Spleen (tissue), 11 donors: ENCODE measurements at regions not wholly inside any gene's neighbourhood (a gene's known extent, or its start where the extent isn't known, plus 50 kb on each side); places are given as distances from the start of the nearest gene placed in this dataset.
"Not testable (repeated sequence)": the region's sequence is repeated elsewhere in the genome, so short reads cannot be mapped to it uniquely, and the experiment has no call there.

Experiments used
- DNase-seq: peaks from one replicate; pipeline ENCODE4 v3.0.0-alpha.2; 2020
- H3K27ac ChIP-seq, 8 donors: fragments of 200-600 bp; sonication (generic) in 7 of 8; 1 replicate in 4 of 8; 2 replicates in 4 of 8; pipeline versions ENCODE4 v1.5.0 to v1.8.0; 2016 to 2021; ENCODE audit warnings: inconsistent platforms in 4 of 8, mild to moderate bottlenecking in 4 of 8, moderate library complexity in 1 of 8
- H3K27me3 ChIP-seq, 7 donors: fragments of 200-600 bp; sonication (generic) in 6 of 7; replicated peaks in 1 of 7; 1 replicate in 4 of 7; 2 replicates in 3 of 7; pipeline versions ENCODE4 v1.5.0 to v1.8.0; 2016 to 2021; ENCODE audit warnings: inconsistent platforms in 3 of 7, mild to moderate bottlenecking in 1 of 7
- H3K36me3 ChIP-seq, 6 donors: fragments of 200-600 bp; sonication (generic) in 5 of 6; 1 replicate in 4 of 6; 2 replicates in 2 of 6; pipeline versions ENCODE4 v1.5.0 to v1.8.0; 2016 to 2021; ENCODE audit warnings: inconsistent platforms in 2 of 6
- H3K4me1 ChIP-seq, 6 donors: fragments of 200-600 bp; sonication (generic) in 5 of 6; 1 replicate in 3 of 6; 2 replicates in 3 of 6; pipeline versions ENCODE4 v1.5.0 to v1.8.0; 2016 to 2021; ENCODE audit warnings: inconsistent platforms in 3 of 6
- H3K4me3 ChIP-seq, 8 donors: fragments of 200-600 bp; sonication (generic) in 7 of 8; 1 replicate in 4 of 8; 2 replicates in 4 of 8; pipeline versions ENCODE4 v1.5.0 to v1.8.0; 2016 to 2021; ENCODE audit warnings: inconsistent platforms in 4 of 8, mild to moderate bottlenecking in 4 of 8, moderate library complexity in 2 of 8
- H3K9me3 ChIP-seq, 8 donors: fragments of 200-600 bp; sonication (generic) in 7 of 8; 1 replicate in 4 of 8; 2 replicates in 4 of 8; pipeline versions ENCODE4 v1.5.0 to v1.8.0; 2016 to 2021; ENCODE audit warnings: inconsistent platforms in 4 of 8
- POLR2A ChIP-seq, 3 donors: fragments of 450-650 bp; IDR thresholded peaks; one replicate each; pipeline ENCODE4 v1.5.1; 2017; ENCODE audit warnings: antibody characterized with exemption in 3 of 3, mild to moderate bottlenecking in 1 of 3
- POLR2AphosphoS5 ChIP-seq, 3 donors: sonication (generic); formaldehyde crosslinking; IDR thresholded peaks; one replicate each; pipeline ENCODE4 v1.5.1; 2017; ENCODE audit warnings: antibody characterized with exemption in 3 of 3
- WGBS, 5 donors: extraction: QIAGEN DNeasy Blood & Tissue Kit in 3 of 5; methylation state at CpG; one replicate each; pipeline versions ENCODE4 v1.1.5 to v1.1.7; 2013 to 2018; 5-methylcytosine and 5-hydroxymethylcytosine counted together
- intact Hi-C: fragments of 100-400 bp; cut with DNase I; formaldehyde crosslinking; loops from one replicate; pipeline ENCODE4 v1.15.0; 2023; ENCODE audit warnings: low total_unique reads
- TF ChIP-seq, protein P1 (sequence below), 11 experiments: fragments of 200-600 bp in 7 of 11; fragments of 450-650 bp in 4 of 11; sonication (generic) in 4 of 11; IDR thresholded peaks in 8 of 11; conservative IDR thresholded peaks in 3 of 11; 1 replicate in 7 of 11; 2 replicates in 4 of 11; pipeline versions ENCODE4 v1.4.0 to v1.8.0; 2016 to 2021; ENCODE audit warnings: antibody characterized with exemption in 11 of 11, inconsistent platforms in 4 of 11, mild to moderate bottlenecking in 1 of 11
- donor health status: healthy with polysubstance abuse.
- donor health status: DM: no; HTN: no; CAD: no; lungs with moderate emphysema.
- donor health status: DM: no; HTN: no; CAD: no.
- donor health status: Bipolar disorder and iron deficiency.
- donor health status: healthy.
- donor health status: DM: no; HTN: no; CAD: no.
- donor health status: DM: yes; HTN: yes; CAD: no.

DNA sequence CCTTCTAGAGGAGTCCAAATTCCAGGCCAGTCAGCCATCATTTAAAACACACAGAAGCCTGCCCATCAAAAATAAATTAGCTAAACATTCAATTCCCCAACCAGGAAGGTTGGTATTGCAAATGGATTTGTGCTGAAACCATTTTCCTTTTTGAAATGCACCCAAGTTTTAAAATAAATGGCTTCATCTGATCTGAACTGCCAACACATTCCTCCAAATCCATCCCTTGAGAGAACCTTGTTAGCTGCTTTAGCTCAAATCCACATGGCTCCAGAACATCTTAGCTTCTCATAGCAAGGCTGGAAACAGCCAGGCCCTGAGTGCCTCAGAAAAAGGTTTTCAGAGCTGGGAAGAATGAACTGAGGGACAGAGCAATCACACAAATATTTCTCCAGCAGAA is 306.3 kb downstream of the FZD1 start:
- Histone ChIP-seq H3K4me1 (no peaks in the 10 kb centered on the region), H3K4me3 (no peak overlapping the region), H3K27ac (no peak overlapping the region), H3K9me3 (peaks cover 0 to 6% (median 0%) of the 10 kb centered on the region in 8 donors), H3K27me3 (no peaks in the 10 kb centered on the region), H3K36me3 (no peaks in the 10 kb centered on the region)
- no peak for DNase-seq
- intact Hi-C loops, result no loop called here
- TF ChIP-seq POLR2AphosphoS5 (IDR thresholded peaks at IDR 0.05), result no peak
- TF ChIP-seq, protein P1, sequence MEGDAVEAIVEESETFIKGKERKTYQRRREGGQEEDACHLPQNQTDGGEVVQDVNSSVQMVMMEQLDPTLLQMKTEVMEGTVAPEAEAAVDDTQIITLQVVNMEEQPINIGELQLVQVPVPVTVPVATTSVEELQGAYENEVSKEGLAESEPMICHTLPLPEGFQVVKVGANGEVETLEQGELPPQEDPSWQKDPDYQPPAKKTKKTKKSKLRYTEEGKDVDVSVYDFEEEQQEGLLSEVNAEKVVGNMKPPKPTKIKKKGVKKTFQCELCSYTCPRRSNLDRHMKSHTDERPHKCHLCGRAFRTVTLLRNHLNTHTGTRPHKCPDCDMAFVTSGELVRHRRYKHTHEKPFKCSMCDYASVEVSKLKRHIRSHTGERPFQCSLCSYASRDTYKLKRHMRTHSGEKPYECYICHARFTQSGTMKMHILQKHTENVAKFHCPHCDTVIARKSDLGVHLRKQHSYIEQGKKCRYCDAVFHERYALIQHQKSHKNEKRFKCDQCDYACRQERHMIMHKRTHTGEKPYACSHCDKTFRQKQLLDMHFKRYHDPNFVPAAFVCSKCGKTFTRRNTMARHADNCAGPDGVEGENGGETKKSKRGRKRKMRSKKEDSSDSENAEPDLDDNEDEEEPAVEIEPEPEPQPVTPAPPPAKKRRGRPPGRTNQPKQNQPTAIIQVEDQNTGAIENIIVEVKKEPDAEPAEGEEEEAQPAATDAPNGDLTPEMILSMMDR (IDR thresholded peaks at IDR 0.05 in 8 of 11, conservative IDR thresholded peaks at IDR 0.05 in 3 of 11), result no peak
- no peak for TF ChIP-seq POLR2A (IDR thresholded peaks at IDR 0.05)

DNA sequence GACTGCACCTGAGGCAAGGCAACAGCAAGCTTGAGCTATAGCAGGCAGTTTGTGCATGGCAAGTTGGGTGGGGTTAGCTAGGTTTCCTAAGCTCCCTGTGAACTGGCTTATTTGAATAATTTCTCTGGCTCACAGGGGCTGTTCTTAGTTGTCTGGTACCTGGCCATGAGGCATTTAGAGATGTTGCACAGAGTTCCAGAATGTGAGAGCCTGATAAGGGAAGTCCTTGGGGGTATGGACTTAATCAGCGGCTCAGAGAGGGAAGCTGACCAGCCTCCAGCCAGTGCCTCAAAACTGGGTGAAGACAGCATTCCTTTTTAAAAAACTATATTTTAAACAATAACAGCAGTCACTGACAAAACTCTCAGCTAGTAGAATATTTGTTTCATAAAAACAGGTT is 307.4 kb downstream of the FZD1 start:
- TF ChIP-seq POLR2AphosphoS5 (IDR thresholded peaks at IDR 0.05) (no peak), POLR2A (IDR thresholded peaks at IDR 0.05) (no peak)
- TF ChIP-seq, protein P1 (IDR thresholded peaks at IDR 0.05 in 8 of 11, conservative IDR thresholded peaks at IDR 0.05 in 3 of 11), result no peak
- Histone ChIP-seq H3K36me3 (no peaks in the 10 kb centered on the region), H3K27me3 (no peaks in the 10 kb centered on the region), H3K4me1 (no peaks in the 10 kb centered on the region), H3K9me3 (peaks cover 0 to 12% (median 2%) of the 10 kb centered on the region in 8 donors), H3K4me3 (no peak overlapping the region), H3K27ac (no peak overlapping the region)
- WGBS, 5 donors, result 80 to 100% (median 87%) methylated on average over 1 of the region's 1 CpG
- intact Hi-C loops, result no loop called here
- DNase-seq, result no peak

DNA sequence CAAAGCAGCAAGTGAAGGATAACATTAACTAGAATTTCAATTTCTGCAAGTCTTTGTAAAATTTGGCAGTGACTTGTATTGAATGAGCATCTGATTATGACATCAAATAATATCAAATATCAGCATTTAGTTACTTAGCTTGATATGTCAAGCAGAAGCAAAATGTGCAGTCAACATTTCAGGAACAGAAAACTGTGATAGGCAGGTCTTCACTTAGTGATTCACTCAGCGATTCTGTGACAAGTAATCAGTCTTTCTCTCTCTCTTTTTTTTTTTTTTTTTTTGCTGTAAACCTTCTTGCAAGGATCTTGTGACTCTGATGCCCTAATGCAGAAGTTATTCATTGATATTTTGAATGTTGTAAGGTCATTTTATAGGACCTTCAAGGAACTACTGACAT is 307.1 kb downstream of the MTERF1 start:
- H3K36me3 ChIP-seq, result no peaks in the 10 kb centered on the region
- H3K9me3 ChIP-seq, result peaks cover 0 to 17% (median 2%) of the 10 kb centered on the region in 8 donors
- no peak overlapping the region for H3K4me3 ChIP-seq
- H3K27me3 ChIP-seq, result no peaks in the 10 kb centered on the region
- intact Hi-C loops, result no loop called here
- no peak overlapping the region for H3K27ac ChIP-seq
- no peaks in the 10 kb centered on the region for H3K4me1 ChIP-seq
- TF ChIP-seq POLR2AphosphoS5 (IDR thresholded peaks at IDR 0.05), result no peak
- TF ChIP-seq, protein P1 (IDR thresholded peaks at IDR 0.05 in 8 of 11, conservative IDR thresholded peaks at IDR 0.05 in 3 of 11), result no peak
- no peak for TF ChIP-seq POLR2A (IDR thresholded peaks at IDR 0.05)
- WGBS, 5 donors, result 83 to 88% (median 85%) methylated on average over 1 of the region's 1 CpG
- no peak for DNase-seq

DNA sequence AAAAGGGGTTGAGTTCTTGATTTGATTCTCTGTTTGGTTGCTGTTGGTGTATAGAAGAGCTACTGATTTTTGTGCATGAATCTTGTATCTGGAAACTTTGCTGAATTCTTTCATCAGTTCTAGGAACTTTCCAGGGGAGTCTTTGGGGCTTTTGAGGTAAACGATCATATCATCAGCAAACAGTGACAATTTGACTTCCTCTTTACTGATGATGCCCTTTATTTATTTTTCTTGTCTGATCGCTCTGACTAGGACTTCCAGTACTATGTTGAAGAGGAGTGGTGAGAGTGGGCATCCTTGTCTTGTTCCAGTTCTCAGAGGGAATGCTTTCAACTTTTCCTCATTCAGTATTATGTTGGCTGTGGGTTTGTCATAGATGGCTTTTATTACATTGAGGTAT is 304.0 kb downstream of the MTERF1 start:
- H3K4me3 ChIP-seq, H3K27me3 ChIP-seq, H3K4me1 ChIP-seq, intact Hi-C loops, DNase-seq, H3K36me3 ChIP-seq, H3K27ac ChIP-seq: not testable (repeated sequence)
- 91 to 98% (median 93%) methylated on average over 2 of the region's 2 CpGs for WGBS, 5 donors
- H3K9me3 ChIP-seq, result peaks cover 0 to 17% (median 2%) of the 10 kb centered on the region in 8 donors

DNA sequence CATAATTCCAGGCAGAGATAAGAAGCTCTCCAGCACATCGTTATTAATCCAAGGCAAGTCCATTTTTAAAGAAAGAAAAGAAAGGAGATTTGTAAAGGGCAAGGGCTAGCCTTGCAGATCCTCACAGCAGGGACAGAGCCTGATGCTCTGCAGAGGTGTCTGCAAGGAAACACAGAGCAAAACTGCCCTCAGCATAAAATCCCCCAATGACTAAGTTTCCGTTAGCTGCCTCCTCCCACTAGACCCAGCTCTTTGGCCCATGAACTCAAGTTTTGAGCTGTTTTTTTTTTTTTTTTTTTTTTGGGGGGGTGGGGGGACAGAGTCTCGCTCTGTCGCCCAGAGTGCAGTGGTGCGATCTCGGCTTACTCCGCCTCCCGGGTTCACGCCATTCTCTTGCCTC is 300.7 kb downstream of the MTERF1 start:
- TF ChIP-seq, protein P1 (IDR thresholded peaks at IDR 0.05 in 8 of 11, conservative IDR thresholded peaks at IDR 0.05 in 3 of 11), result no peak
- TF ChIP-seq POLR2AphosphoS5 (IDR thresholded peaks at IDR 0.05) (no peak), POLR2A (IDR thresholded peaks at IDR 0.05) (no peak)
- Histone ChIP-seq H3K27me3 (no peaks in the 10 kb centered on the region), H3K36me3 (no peaks in the 10 kb centered on the region), H3K9me3 (peaks cover 0 to 17% (median 2%) of the 10 kb centered on the region in 8 donors), H3K27ac (no peak overlapping the region), H3K4me3 (no peak overlapping the region), H3K4me1 (no peaks in the 10 kb centered on the region)
- 91 to 98% (median 94%) methylated on average over 9 of the region's 9 CpGs for WGBS, 5 donors
- DNase-seq, result no peak
- intact Hi-C loops, result no loop called here
